CD4-positive, alpha-beta memory T cell (primary cell): ENCODE measurements at regions not wholly inside any gene's neighbourhood (a gene's known extent, or its start where the extent isn't known, plus 50 kb on each side); places are given as distances from the start of the nearest gene placed in this dataset.

Experiments
- CTCF ChIA-PET: fragments of 350-600 bp; sonication (Branson Sonifier 250); formaldehyde crosslinking; loops from one replicate; lab custom pipeline; 2021; ENCODE audit warnings: inconsistent platforms; ENCODE audit not compliant: partially characterized antibody; lab: Charles Lee
- POLR2A ChIA-PET: fragments of 350-600 bp; sonication (Branson Sonifier 250); formaldehyde crosslinking; loops from one replicate; lab custom pipeline; 2021; ENCODE audit not compliant: partially characterized antibody; lab: Charles Lee
- DNase-seq, 5 donors: peaks; one replicate each; pipeline versions ENCODE4 v3.0.0 to v3.0.0-alpha.2; 2020 to 2022; ENCODE audit warnings: mixed read lengths in 1 of 5
- H3K27ac ChIP-seq: one replicate; pipeline ENCODE4 v1.7.0; 2013; ENCODE audit warnings: low read depth, low read length
- H3K27me3 ChIP-seq: 2 replicates; pipeline ENCODE4 v1.7.0; 2013; ENCODE audit warnings: mild to moderate bottlenecking, low read length, moderate library complexity; ENCODE audit not compliant: insufficient read depth
- H3K36me3 ChIP-seq: 2 replicates; pipeline ENCODE4 v1.7.0; 2013; ENCODE audit warnings: mild to moderate bottlenecking, low read length, moderate library complexity; ENCODE audit not compliant: insufficient read depth
- H3K4me1 ChIP-seq: 2 replicates; pipeline ENCODE4 v1.7.0; 2013; ENCODE audit warnings: mild to moderate bottlenecking, low read length, moderate library complexity; ENCODE audit not compliant: insufficient read depth
- H3K4me3 ChIP-seq, 2 donors: one replicate each; pipeline ENCODE4 v1.7.0; 2013; ENCODE audit warnings: low read length in 2 of 2, mild to moderate bottlenecking in 1 of 2
- H3K9me3 ChIP-seq, 2 donors: one replicate each; pipeline ENCODE4 v1.7.0; 2013; ENCODE audit warnings: low read length in 2 of 2, control low read depth in 1 of 2; ENCODE audit not compliant: control insufficient read depth in 1 of 2
- H3K27ac Mint-ChIP-seq, 7 donors: one replicate each; pipeline ENCODE4 v1.8.0; 2020 to 2021; ENCODE audit warnings: mixed read lengths in 7 of 7, mild to moderate bottlenecking in 6 of 7, inconsistent platforms in 3 of 7, moderate library complexity in 3 of 7
- H3K27me3 Mint-ChIP-seq, 2 donors: one replicate each; pipeline ENCODE4 v1.8.0; 2020 to 2021; ENCODE audit warnings: mixed read lengths in 2 of 2
- H3K36me3 Mint-ChIP-seq, 2 donors: one replicate each; pipeline ENCODE4 v1.8.0; 2020 to 2021; ENCODE audit warnings: mixed read lengths in 2 of 2, inconsistent platforms in 1 of 2, mild to moderate bottlenecking in 1 of 2
- H3K4me1 Mint-ChIP-seq, 4 donors: one replicate each; pipeline ENCODE4 v1.8.0; 2020 to 2021; ENCODE audit warnings: mixed read lengths in 4 of 4, mild to moderate bottlenecking in 1 of 4
- H3K4me3 Mint-ChIP-seq, 8 donors: one replicate each; pipeline ENCODE4 v1.8.0; 2020 to 2021; ENCODE audit warnings: mixed read lengths in 8 of 8, mild to moderate bottlenecking in 7 of 8, moderate library complexity in 6 of 8, inconsistent platforms in 3 of 8
- H3K9me3 Mint-ChIP-seq, 8 donors: one replicate each; pipeline ENCODE4 v1.8.0; 2020 to 2021; ENCODE audit warnings: mixed read lengths in 8 of 8, mild to moderate bottlenecking in 5 of 8, inconsistent platforms in 3 of 8, moderate library complexity in 1 of 8
- intact Hi-C: fragments of 100-400 bp; cut with micrococcal nuclease; formaldehyde crosslinking; loops from one replicate; pipeline ENCODE4 v1.15.1; 2023

DNA sequence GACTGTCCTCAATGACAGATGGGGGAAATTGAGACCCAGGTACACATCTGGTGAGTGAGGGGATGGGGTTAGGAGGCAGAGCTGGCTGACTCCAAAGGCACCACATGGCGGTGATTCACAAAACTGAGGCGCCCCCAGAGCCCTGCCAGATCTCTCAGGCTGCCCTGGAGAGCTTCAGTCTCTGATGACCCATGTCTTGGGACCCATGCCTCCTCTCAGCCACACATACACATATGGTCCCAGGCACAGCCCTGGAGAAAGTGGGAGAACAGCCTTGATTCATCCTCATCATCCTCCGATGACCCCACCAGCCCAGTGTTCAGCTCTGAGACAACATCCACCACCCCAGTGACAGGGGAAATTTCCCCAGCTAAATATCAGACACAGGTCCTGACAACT, 426.0 kb downstream of the RPS24 start:
- POLR2A ChIA-PET = no interaction called here

GRCh38 chr10:78460204-78460603, 426.5 kb downstream of the RPS24 start:
- Mint-ChIP-seq H3K9me3 (no peaks in the 10 kb centered on the region), H3K36me3 (no peaks in the 10 kb centered on the region), H3K27ac (no peak overlapping the region), H3K4me1 (no peaks in the 10 kb centered on the region), H3K27me3 (peaks cover 13 to 27% of the 10 kb centered on the region in 2 donors), H3K4me3 (no peak overlapping the region)
- H3K27me3 ChIP-seq = no peaks in the 10 kb centered on the region
- DNase-seq = no peak
- H3K36me3 ChIP-seq = no peaks in the 10 kb centered on the region
- H3K4me1 ChIP-seq = no peaks in the 10 kb centered on the region
- H3K27ac ChIP-seq = no peak overlapping the region
- no peaks in the 10 kb centered on the region for H3K9me3 ChIP-seq
- intact Hi-C loops = no loop called here
- no peak overlapping the region for H3K4me3 ChIP-seq
- POLR2A ChIA-PET = no interaction called here
- CTCF ChIA-PET = no interaction called here

More for the DNA sequence above, 426.0 kb downstream of the RPS24 start:
- no peak for DNase-seq
- Mint-ChIP-seq H3K4me1 (no peaks in the 10 kb centered on the region), H3K9me3 (no peaks in the 10 kb centered on the region), H3K27me3 (peaks cover 13 to 28% of the 10 kb centered on the region in 2 donors), H3K4me3 (no peak overlapping the region), H3K27ac (no peak overlapping the region), H3K36me3 (no peaks in the 10 kb centered on the region)
- Histone ChIP-seq H3K27ac (no peak overlapping the region), H3K4me3 (no peak overlapping the region), H3K9me3 (no peaks in the 10 kb centered on the region), H3K27me3 (no peaks in the 10 kb centered on the region), H3K4me1 (no peaks in the 10 kb centered on the region), H3K36me3 (no peaks in the 10 kb centered on the region)
- intact Hi-C loops = no loop called here
- CTCF ChIA-PET = no interaction called here

DNA sequence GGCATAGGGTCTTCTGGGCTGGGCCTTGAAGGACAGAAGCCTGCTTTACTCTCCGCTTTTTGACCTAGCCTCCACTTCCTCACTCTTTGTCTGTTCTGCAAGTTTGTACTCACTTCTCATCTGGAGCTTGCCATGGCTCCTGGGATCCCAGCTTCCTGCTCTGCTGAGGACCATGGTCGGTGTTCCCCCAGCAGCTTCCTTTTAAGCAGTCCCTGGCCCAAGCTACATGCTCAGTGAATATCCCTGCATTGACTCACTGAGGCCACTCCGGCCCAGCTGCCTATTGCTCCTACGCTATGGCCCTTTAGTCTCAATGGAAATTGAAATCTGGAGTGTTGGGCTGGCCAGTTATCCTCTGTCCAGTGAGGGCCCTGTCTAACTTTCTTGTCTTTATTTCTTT, 427.7 kb downstream of the RPS24 start:
- Mint-ChIP-seq H3K9me3 (no peaks in the 10 kb centered on the region), H3K27me3 (peaks cover 10 to 27% of the 10 kb centered on the region in 2 donors), H3K4me1 (no peaks in the 10 kb centered on the region), H3K27ac (no peak overlapping the region), H3K36me3 (no peaks in the 10 kb centered on the region), H3K4me3 (no peak overlapping the region)
- Histone ChIP-seq H3K4me1 (no peaks in the 10 kb centered on the region), H3K4me3 (no peak overlapping the region), H3K27me3 (no peaks in the 10 kb centered on the region), H3K9me3 (no peaks in the 10 kb centered on the region), H3K36me3 (no peaks in the 10 kb centered on the region), H3K27ac (no peak overlapping the region)
- POLR2A ChIA-PET = no interaction called here
- intact Hi-C loops = no loop called here
- DNase-seq = no peak
- CTCF ChIA-PET = interaction anchor here (0.7 kb wide), 1 partner anchor 643 kb away, joined by 4 read pairs; no protein-coding TSS in a partner anchor

- H3K4me1 ChIP-seq = no peaks in the 10 kb centered on the region
- no peaks in the 10 kb centered on the region for H3K9me3 ChIP-seq
Observed at GRCh38 chr10:78462176-78462575, 428.5 kb downstream of the RPS24 start.

DNA sequence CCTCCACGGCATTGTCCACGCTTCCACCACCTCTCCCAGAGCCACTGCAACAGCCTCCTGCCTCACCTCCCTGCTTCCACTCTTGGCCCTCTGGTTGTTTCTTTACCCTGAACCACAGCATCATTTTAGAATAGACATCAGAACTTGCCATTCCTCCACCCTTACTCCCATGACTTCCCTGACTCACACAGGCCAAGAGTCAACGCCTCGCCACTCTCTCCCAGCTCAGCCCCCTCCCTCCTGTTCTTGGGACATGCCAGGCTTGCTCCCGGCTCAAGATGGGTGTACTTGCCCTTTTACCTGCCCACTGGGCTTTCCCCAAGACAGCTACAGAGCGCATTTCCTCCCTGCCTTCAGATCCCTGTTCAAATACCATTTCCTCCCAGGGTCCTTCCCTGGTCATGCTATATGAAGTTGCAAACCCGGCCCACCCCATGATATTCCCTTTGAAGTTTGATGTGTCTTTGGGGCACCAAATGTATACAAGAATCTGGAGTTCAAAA, 429.1 kb downstream of the RPS24 start:
- no peaks in the 10 kb centered on the region for H3K36me3 ChIP-seq
- DNase-seq = no peak
- ChIA-PET CTCF (no interaction called here), POLR2A (no interaction called here)
- H3K36me3 Mint-ChIP-seq = no peaks in the 10 kb centered on the region
- peaks cover 0 to 1% (median 0%) of the 10 kb centered on the region in 8 donors for H3K9me3 Mint-ChIP-seq
- no peak overlapping the region for H3K4me3 Mint-ChIP-seq
- H3K27ac Mint-ChIP-seq = peak overlapping the region in 2 of 7 donors; percentile 2 to 19
- no peaks in the 10 kb centered on the region for H3K4me1 ChIP-seq
- no peaks in the 10 kb centered on the region for H3K4me1 Mint-ChIP-seq
- H3K27ac ChIP-seq = no peak overlapping the region
- H3K27me3 Mint-ChIP-seq = peaks cover 10 to 25% of the 10 kb centered on the region in 2 donors
- no peaks in the 10 kb centered on the region for H3K27me3 ChIP-seq
- H3K4me3 ChIP-seq = no peak overlapping the region
- no peaks in the 10 kb centered on the region for H3K9me3 ChIP-seq
- intact Hi-C loops = no loop called here

More at GRCh38 chr10:78462176-78462575, 428.5 kb downstream of the RPS24 start:
- Mint-ChIP-seq H3K4me3 (no peak overlapping the region), H3K4me1 (no peaks in the 10 kb centered on the region), H3K27ac (peak overlapping the region in 1 of 7 donors; percentile 19), H3K36me3 (no peaks in the 10 kb centered on the region), H3K9me3 (no peaks in the 10 kb centered on the region), H3K27me3 (peaks cover 10 to 27% of the 10 kb centered on the region in 2 donors)
- no peak overlapping the region for H3K4me3 ChIP-seq
- H3K27ac ChIP-seq = no peak overlapping the region
- intact Hi-C loops = no loop called here
- no peaks in the 10 kb centered on the region for H3K27me3 ChIP-seq
- no peaks in the 10 kb centered on the region for H3K36me3 ChIP-seq
- POLR2A ChIA-PET = no interaction called here
- CTCF ChIA-PET = no interaction called here
- no peak for DNase-seq

GRCh38 chr10:78464118-78464855, 430.6 kb downstream of the RPS24 start:
- Histone ChIP-seq H3K9me3 (no peaks in the 10 kb centered on the region), H3K36me3 (no peaks in the 10 kb centered on the region), H3K4me3 (no peak overlapping the region), H3K4me1 (no peaks in the 10 kb centered on the region), H3K27ac (no peak overlapping the region), H3K27me3 (no peaks in the 10 kb centered on the region)
- no peak for DNase-seq
- Mint-ChIP-seq H3K27me3 (peaks cover 10 to 25% of the 10 kb centered on the region in 2 donors), H3K36me3 (no peaks in the 10 kb centered on the region), H3K9me3 (peaks cover 0 to 1% (median 0%) of the 10 kb centered on the region in 8 donors), H3K27ac (peak overlapping the region in 1 of 7 donors; percentile 17), H3K4me3 (no peak overlapping the region), H3K4me1 (no peaks in the 10 kb centered on the region)
- intact Hi-C loops = no loop called here
- POLR2A ChIA-PET = no interaction called here
- CTCF ChIA-PET = no interaction called here

DNA sequence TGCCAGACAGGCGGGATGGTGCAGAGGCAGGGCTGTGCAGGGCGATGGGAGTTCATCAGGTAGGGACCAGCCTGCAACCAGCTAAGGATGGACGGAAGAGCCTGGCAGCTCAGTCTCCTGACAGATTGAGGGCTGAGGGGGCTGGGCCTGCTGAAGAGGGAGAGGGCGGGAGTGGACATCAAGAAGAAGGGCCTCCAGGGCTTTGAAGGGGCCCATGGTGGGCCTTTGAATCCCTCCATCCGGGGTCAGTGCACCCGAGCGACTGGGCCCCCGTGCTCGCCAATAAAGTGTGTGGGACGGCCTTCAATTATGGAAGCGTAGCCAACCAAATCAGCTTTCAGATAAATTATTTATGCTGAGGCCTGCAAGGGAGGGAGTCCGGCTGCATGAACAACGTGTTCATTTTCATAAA, 431.2 kb downstream of the RPS24 start:
- no peak overlapping the region for H3K4me3 Mint-ChIP-seq
- H3K27ac Mint-ChIP-seq = peak overlapping the region in 1 of 7 donors; percentile 17
- ChIA-PET CTCF (no interaction called here), POLR2A (no interaction called here)
- peaks cover 0 to 3% (median 1%) of the 10 kb centered on the region in 8 donors for H3K9me3 Mint-ChIP-seq
- Histone ChIP-seq H3K4me1 (no peaks in the 10 kb centered on the region), H3K9me3 (no peaks in the 10 kb centered on the region), H3K36me3 (no peaks in the 10 kb centered on the region), H3K4me3 (no peak overlapping the region), H3K27ac (no peak overlapping the region), H3K27me3 (no peaks in the 10 kb centered on the region)
- H3K27me3 Mint-ChIP-seq = peaks cover 10 to 25% of the 10 kb centered on the region in 2 donors
- no peaks in the 10 kb centered on the region for H3K4me1 Mint-ChIP-seq
- no peak for DNase-seq
- intact Hi-C loops = no loop called here
- H3K36me3 Mint-ChIP-seq = no peaks in the 10 kb centered on the region
